ENCODE measurements at regions not wholly inside any gene's neighbourhood (a gene's known extent, or its start where the extent isn't known, plus 50 kb on each side); places are given as distances from the start of the nearest gene placed in this dataset.
"Not testable (repeated sequence)": the region's sequence is repeated elsewhere in the genome, so short reads cannot be mapped to it uniquely, and the experiment has no call there.

GRCh38 chr15:31609258-31609681 is 282.6 kb downstream of the KLF13 start:
- Histone ChIP-seq H3K36me3 (ENCODE audit: insufficient read depth, low read length) (no peaks in the 10 kb centered on the region), H3K27ac (ENCODE audit: low read depth, low read length) (no peak overlapping the region), H3K4me3 (ENCODE audit: low read length) (no peak overlapping the region), H3K9ac (ENCODE audit: low read depth, low read length) (no peak overlapping the region), H3K9me3 (ENCODE audit: insufficient read depth, low read depth, low read length) (no peaks in the 10 kb centered on the region), H3K4me1 (ENCODE audit: insufficient read depth, low read length) (peaks cover 8% of the 10 kb centered on the region; the same call in 1 of the 2 replicates), H3K27me3 (ENCODE audit: insufficient read depth, low read length) (no peaks in the 10 kb centered on the region)
- WGBS, result 77% methylated on average over 6 of the region's 6 CpGs

GRCh38 chr15:31609906-31610305 is 283.3 kb downstream of the KLF13 start:
- Histone ChIP-seq H3K4me3 (ENCODE audit: low read length) (no peak overlapping the region), H3K27ac (ENCODE audit: low read depth, low read length) (no peak overlapping the region), H3K9ac (ENCODE audit: low read depth, low read length) (no peak overlapping the region), H3K9me3 (ENCODE audit: insufficient read depth, low read depth, low read length) (no peaks in the 10 kb centered on the region), H3K36me3 (ENCODE audit: insufficient read depth, low read length) (no peaks in the 10 kb centered on the region), H3K27me3 (ENCODE audit: insufficient read depth, low read length) (no peaks in the 10 kb centered on the region), H3K4me1 (ENCODE audit: insufficient read depth, low read length) (peaks cover 8% of the 10 kb centered on the region; the same call in 1 of the 2 replicates)
- 100% methylated on average over 2 of the region's 2 CpGs for WGBS

- H3K9me3 ChIP-seq (ENCODE audit: insufficient read depth, low read depth, low read length), result no peaks in the 10 kb centered on the region
- H3K4me3 ChIP-seq (ENCODE audit: low read length), result no peak overlapping the region
- no peaks in the 10 kb centered on the region for H3K36me3 ChIP-seq (ENCODE audit: insufficient read depth, low read length)
- H3K4me1 ChIP-seq (ENCODE audit: insufficient read depth, low read length), result no peaks in the 10 kb centered on the region
- WGBS, result 92% methylated on average over 9 of the region's 9 CpGs
- H3K27ac ChIP-seq (ENCODE audit: low read depth, low read length), result no peak overlapping the region
- H3K9ac ChIP-seq (ENCODE audit: low read depth, low read length), result no peak overlapping the region
- no peaks in the 10 kb centered on the region for H3K27me3 ChIP-seq (ENCODE audit: insufficient read depth, low read length)
Measured at GRCh38 chr15:31615643-31616415, 289.2 kb downstream of the KLF13 start.

- not testable (repeated sequence) for H3K9ac ChIP-seq (ENCODE audit: low read depth, low read length); H3K27ac ChIP-seq (ENCODE audit: low read depth, low read length); H3K4me1 ChIP-seq (ENCODE audit: insufficient read depth, low read length); H3K9me3 ChIP-seq (ENCODE audit: insufficient read depth, low read depth, low read length); H3K27me3 ChIP-seq (ENCODE audit: insufficient read depth, low read length); H3K4me3 ChIP-seq (ENCODE audit: low read length); H3K36me3 ChIP-seq (ENCODE audit: insufficient read depth, low read length)
- WGBS, result 90% methylated on average over 11 of the region's 11 CpGs
Measured at GRCh38 chr15:31623297-31623696, 296.7 kb downstream of the KLF13 start.

- H3K9ac ChIP-seq (ENCODE audit: low read depth, low read length); H3K4me1 ChIP-seq (ENCODE audit: insufficient read depth, low read length): not testable (repeated sequence)
- no CpG with 5 or more reads among the region's 1 CpG for WGBS
Measured at GRCh38 chr15:31624115-31624514, 297.5 kb downstream of the KLF13 start.

GRCh38 chr15:31635715-31636114 is 309.1 kb downstream of the KLF13 start:
- peaks cover 12% of the 10 kb centered on the region for H3K9me3 ChIP-seq (ENCODE audit: insufficient read depth, low read depth, low read length)
- not testable (repeated sequence) for H3K27me3 ChIP-seq (ENCODE audit: insufficient read depth, low read length); H3K27ac ChIP-seq (ENCODE audit: low read depth, low read length); H3K36me3 ChIP-seq (ENCODE audit: insufficient read depth, low read length); H3K4me1 ChIP-seq (ENCODE audit: insufficient read depth, low read length); H3K4me3 ChIP-seq (ENCODE audit: low read length); H3K9ac ChIP-seq (ENCODE audit: low read depth, low read length)
- 86% methylated on average over 5 of the region's 6 CpGs for WGBS

More at GRCh38 chr15:31624115-31624514, 297.5 kb downstream of the KLF13 start:
- not testable (repeated sequence) for H3K27me3 ChIP-seq (ENCODE audit: insufficient read depth, low read length); H3K27ac ChIP-seq (ENCODE audit: low read depth, low read length); H3K36me3 ChIP-seq (ENCODE audit: insufficient read depth, low read length); H3K4me3 ChIP-seq (ENCODE audit: low read length); H3K9me3 ChIP-seq (ENCODE audit: insufficient read depth, low read depth, low read length)

- WGBS, result no CpG with 5 or more reads among the region's 1 CpG
- not testable (repeated sequence) for H3K27me3 ChIP-seq (ENCODE audit: insufficient read depth, low read length); H3K4me3 ChIP-seq (ENCODE audit: low read length); H3K9ac ChIP-seq (ENCODE audit: low read depth, low read length); H3K4me1 ChIP-seq (ENCODE audit: insufficient read depth, low read length); H3K27ac ChIP-seq (ENCODE audit: low read depth, low read length); H3K36me3 ChIP-seq (ENCODE audit: insufficient read depth, low read length)
- peaks cover 12% of the 10 kb centered on the region for H3K9me3 ChIP-seq (ENCODE audit: insufficient read depth, low read depth, low read length)
Measured at GRCh38 chr15:31636911-31637310, 310.3 kb downstream of the KLF13 start.

- H3K36me3 ChIP-seq (ENCODE audit: insufficient read depth, low read length); H3K4me3 ChIP-seq (ENCODE audit: low read length); H3K9me3 ChIP-seq (ENCODE audit: insufficient read depth, low read depth, low read length); H3K27ac ChIP-seq (ENCODE audit: low read depth, low read length); H3K9ac ChIP-seq (ENCODE audit: low read depth, low read length); H3K4me1 ChIP-seq (ENCODE audit: insufficient read depth, low read length); H3K27me3 ChIP-seq (ENCODE audit: insufficient read depth, low read length): not testable (repeated sequence)
- WGBS, result 90% methylated on average over 2 of the region's 5 CpGs
Measured at GRCh38 chr15:31643955-31644354, 317.3 kb downstream of the KLF13 start.

GRCh38 chr15:31644761-31645160 is 318.1 kb downstream of the KLF13 start:
- H3K9ac ChIP-seq (ENCODE audit: low read depth, low read length); H3K9me3 ChIP-seq (ENCODE audit: insufficient read depth, low read depth, low read length); H3K27ac ChIP-seq (ENCODE audit: low read depth, low read length); H3K4me1 ChIP-seq (ENCODE audit: insufficient read depth, low read length); H3K4me3 ChIP-seq (ENCODE audit: low read length); H3K27me3 ChIP-seq (ENCODE audit: insufficient read depth, low read length); H3K36me3 ChIP-seq (ENCODE audit: insufficient read depth, low read length): not testable (repeated sequence)
- WGBS, result 89% methylated on average over 3 of the region's 3 CpGs

- H3K9ac ChIP-seq (ENCODE audit: low read depth, low read length); H3K4me3 ChIP-seq (ENCODE audit: low read length); H3K36me3 ChIP-seq (ENCODE audit: insufficient read depth, low read length); H3K27ac ChIP-seq (ENCODE audit: low read depth, low read length); H3K27me3 ChIP-seq (ENCODE audit: insufficient read depth, low read length); H3K9me3 ChIP-seq (ENCODE audit: insufficient read depth, low read depth, low read length); H3K4me1 ChIP-seq (ENCODE audit: insufficient read depth, low read length): not testable (repeated sequence)
- WGBS, result 89% methylated on average over 3 of the region's 5 CpGs
Measured at GRCh38 chr15:31647337-31647826, 320.7 kb downstream of the KLF13 start.

- not testable (repeated sequence) for H3K27ac ChIP-seq (ENCODE audit: low read depth, low read length); H3K27me3 ChIP-seq (ENCODE audit: insufficient read depth, low read length); H3K9me3 ChIP-seq (ENCODE audit: insufficient read depth, low read depth, low read length); H3K9ac ChIP-seq (ENCODE audit: low read depth, low read length); H3K4me3 ChIP-seq (ENCODE audit: low read length); H3K36me3 ChIP-seq (ENCODE audit: insufficient read depth, low read length); H3K4me1 ChIP-seq (ENCODE audit: insufficient read depth, low read length)
- 86% methylated on average over 7 of the region's 7 CpGs for WGBS
Measured at GRCh38 chr15:31649634-31650033, 323.0 kb downstream of the KLF13 start.
